Sigmoid colon (tissue), 4 donors: ENCODE measurements at regions not wholly inside any gene's neighbourhood (a gene's known extent, or its start where the extent isn't known, plus 50 kb on each side); places are given as distances from the start of the nearest gene placed in this dataset.

Experiments used
- EP300 ChIP-seq, 4 donors: sonication (generic); formaldehyde crosslinking; IDR thresholded peaks; one replicate each; pipeline ENCODE4 v1.6.1; 2017; ENCODE audit warnings: antibody characterized with exemption in 4 of 4
- POLR2A ChIP-seq, 2 donors: fragments of 450-650 bp; IDR thresholded peaks; one replicate each; pipeline ENCODE4 v1.6.1; 2016; ENCODE audit warnings: antibody characterized with exemption in 2 of 2, mild to moderate bottlenecking in 2 of 2, moderate library complexity in 2 of 2
- POLR2AphosphoS5 ChIP-seq, 4 donors: sonication (generic); formaldehyde crosslinking; IDR thresholded peaks; one replicate each; pipeline ENCODE4 v1.6.1; 2017; ENCODE audit warnings: antibody characterized with exemption in 4 of 4
- TF ChIP-seq, protein P1 (sequence below), 4 experiments: fragments of 450-650 bp in 3 of 4; fragments of 200-600 bp in 1 of 4; IDR thresholded peaks; one replicate each; pipeline ENCODE4 v1.5.1; 2016 to 2019; ENCODE audit warnings: antibody characterized with exemption in 4 of 4, mild to moderate bottlenecking in 3 of 4, moderate library complexity in 2 of 4

DNA sequence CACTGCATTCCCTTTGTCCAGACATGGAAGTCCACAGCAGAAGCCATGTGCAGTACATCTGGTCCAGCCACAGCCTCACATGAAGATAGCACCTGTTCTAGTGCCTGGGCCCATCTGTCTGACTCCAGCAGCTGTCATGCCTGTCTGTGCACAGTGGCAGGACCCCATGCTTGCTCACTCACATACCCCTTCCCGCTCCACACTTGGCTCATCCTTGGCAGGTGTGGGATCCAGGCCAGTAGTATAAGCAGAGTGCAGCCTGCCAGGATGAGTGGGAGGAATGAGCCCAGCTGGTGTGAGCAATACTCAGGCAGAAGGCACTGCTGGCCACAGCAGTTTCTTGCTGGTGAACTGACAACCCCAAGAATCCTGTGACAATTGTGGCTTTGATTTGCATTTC is 168.0 kb downstream of the PRDM9 start:
- TF ChIP-seq, protein P1, sequence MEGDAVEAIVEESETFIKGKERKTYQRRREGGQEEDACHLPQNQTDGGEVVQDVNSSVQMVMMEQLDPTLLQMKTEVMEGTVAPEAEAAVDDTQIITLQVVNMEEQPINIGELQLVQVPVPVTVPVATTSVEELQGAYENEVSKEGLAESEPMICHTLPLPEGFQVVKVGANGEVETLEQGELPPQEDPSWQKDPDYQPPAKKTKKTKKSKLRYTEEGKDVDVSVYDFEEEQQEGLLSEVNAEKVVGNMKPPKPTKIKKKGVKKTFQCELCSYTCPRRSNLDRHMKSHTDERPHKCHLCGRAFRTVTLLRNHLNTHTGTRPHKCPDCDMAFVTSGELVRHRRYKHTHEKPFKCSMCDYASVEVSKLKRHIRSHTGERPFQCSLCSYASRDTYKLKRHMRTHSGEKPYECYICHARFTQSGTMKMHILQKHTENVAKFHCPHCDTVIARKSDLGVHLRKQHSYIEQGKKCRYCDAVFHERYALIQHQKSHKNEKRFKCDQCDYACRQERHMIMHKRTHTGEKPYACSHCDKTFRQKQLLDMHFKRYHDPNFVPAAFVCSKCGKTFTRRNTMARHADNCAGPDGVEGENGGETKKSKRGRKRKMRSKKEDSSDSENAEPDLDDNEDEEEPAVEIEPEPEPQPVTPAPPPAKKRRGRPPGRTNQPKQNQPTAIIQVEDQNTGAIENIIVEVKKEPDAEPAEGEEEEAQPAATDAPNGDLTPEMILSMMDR (IDR thresholded peaks at IDR 0.05): no peak
- TF ChIP-seq POLR2A (IDR thresholded peaks at IDR 0.05) (no peak), POLR2AphosphoS5 (IDR thresholded peaks at IDR 0.05) (no peak), EP300 (IDR thresholded peaks at IDR 0.05) (no peak)
